HepG2 (cell line): ENCODE measurements at regions not wholly inside any gene's neighbourhood (a gene's known extent, or its start where the extent isn't known, plus 50 kb on each side); places are given as distances from the start of the nearest gene placed in this dataset.

Experiments used
- ATAC-seq: fragments of 200-7000 bp; cut with Tn5 transposase; 3 replicates; pipeline ENCODE4 v1.9.1; 2020; ENCODE audit warnings: mild to moderate bottlenecking, moderate library complexity
- BruUV-seq: library from RNA; stranded (reverse); fragments of 400-500 nt; replicated peaks from 2 replicates; lab custom pipeline; 2021; lab: Mats Ljungman, UMichigan
- CTCF ChIA-PET: fragments of 300-600 bp; formaldehyde crosslinking; extraction: SDS; loops from one replicate; lab custom pipeline; 2021; ENCODE audit warnings: low total read pairs, inconsistent platforms, low intra/inter-chr PET ratio; lab: Yijun Ruan, JAX
- POLR2A ChIA-PET: fragments of 350-600 bp; sonication (Branson Sonifier 250); formaldehyde crosslinking; loops from one replicate; lab custom pipeline; 2020; ENCODE audit warnings: antibody characterized with exemption, inconsistent platforms; lab: Yijun Ruan, JAX
- DNase-seq: peaks from one replicate; pipeline ENCODE4 v3.0.0-alpha.2; 2015; ENCODE audit warnings: low spot score
- FAIRE-seq: peaks from 3 replicates; lab custom pipeline; 2011; peaks lifted over from hg19 to GRCh38; lab: Jason Lieb, UNC
- H2AFZ ChIP-seq: one replicate; pipeline ENCODE4 v1.6.1; 2011; ENCODE audit warnings: low read length, inconsistent platforms
- H3K27ac ChIP-seq: fragments of 300-600 bp; 3 replicates; pipeline ENCODE4 v1.8.0; 2011; ENCODE audit warnings: mixed run types, mild to moderate bottlenecking, mixed read lengths, low read length, inconsistent platforms; ENCODE audit not compliant: insufficient read depth; ENCODE audit errors: extremely low read length
- H3K27me3 ChIP-seq, 2 experiments: fragments of 200-600 bp in 1 of 2; 2 replicates in 1 of 2; 3 replicates in 1 of 2; pipeline versions ENCODE4 v1.6.0 to v1.8.0; 2011; ENCODE audit warnings: low read length in 2 of 2, mild to moderate bottlenecking in 2 of 2, moderate library complexity in 2 of 2, inconsistent platforms in 1 of 2; ENCODE audit not compliant: insufficient read depth in 2 of 2, control insufficient read depth in 1 of 2
- H3K36me3 ChIP-seq, 2 experiments: fragments of 200-600 bp in 1 of 2; replicated peaks in 1 of 2; 2 replicates in 1 of 2; 3 replicates in 1 of 2; pipeline versions ENCODE4 v1.5.1 to v1.8.0; 2011; ENCODE audit warnings: low read length in 2 of 2, inconsistent platforms in 1 of 2; ENCODE audit not compliant: insufficient read depth in 2 of 2, control insufficient read depth in 1 of 2
- H3K4me1 ChIP-seq: 2 replicates; pipeline ENCODE4 v1.5.1; 2012; ENCODE audit warnings: low read length, inconsistent platforms; ENCODE audit not compliant: insufficient read depth
- H3K4me2 ChIP-seq: 2 replicates; pipeline ENCODE4 v1.6.0; 2011; ENCODE audit warnings: low read depth, low read length, inconsistent platforms
- H3K4me3 ChIP-seq, 3 experiments: fragments of 200-600 bp in 1 of 3; sonication (generic), shearing (Covaris generic) in 1 of 3; replicated peaks in 1 of 3; 2 replicates each; pipeline ENCODE4 v1.5.1; 2011 to 2016; ENCODE audit warnings: low read length in 3 of 3, inconsistent platforms in 2 of 3, low read depth in 2 of 3, mild to moderate bottlenecking in 2 of 3, control low read depth in 1 of 3, mixed read lengths in 1 of 3; ENCODE audit not compliant: insufficient read depth in 1 of 3
- H3K79me2 ChIP-seq: one replicate; pipeline ENCODE4 v1.6.1; 2011; ENCODE audit warnings: low read length, inconsistent platforms; ENCODE audit not compliant: insufficient read depth
- H3K9ac ChIP-seq: 2 replicates; pipeline ENCODE4 v1.6.0; 2011; ENCODE audit warnings: mild to moderate bottlenecking, low read depth, low read length, inconsistent platforms; ENCODE audit not compliant: insufficient read depth
- H3K9me3 ChIP-seq: 2 replicates; pipeline ENCODE4 v1.5.1; 2012; ENCODE audit warnings: mild to moderate bottlenecking, low read length
- H4K20me1 ChIP-seq: 2 replicates; pipeline ENCODE4 v1.6.0; 2011; ENCODE audit warnings: inconsistent platforms, mild to moderate bottlenecking, low read length, moderate library complexity; ENCODE audit not compliant: insufficient read depth
- SALL1 ChIP-seq: sonication (generic); formaldehyde crosslinking; IDR thresholded peaks from 2 replicates; pipeline ENCODE4 v1.8.0; 2022; ENCODE audit warnings: mild to moderate bottlenecking, missing genetic modification reagents
- ZNF207 ChIP-seq: fragments of 450-650 bp; IDR thresholded peaks from 2 replicates; pipeline ENCODE4 v1.6.1; 2016; ENCODE audit warnings: antibody characterized with exemption, borderline replicate concordance
- ZNF296 ChIP-seq: sonication (generic); formaldehyde crosslinking; conservative IDR thresholded peaks from 2 replicates; pipeline ENCODE4 v1.5.0; 2020; ENCODE audit warnings: mild to moderate bottlenecking, missing genetic modification reagents
- ZNF678 ChIP-seq: sonication (generic); formaldehyde crosslinking; IDR thresholded peaks from 2 replicates; pipeline ENCODE4 v1.4.0; 2020; ENCODE audit warnings: mild to moderate bottlenecking, missing genetic modification reagents
- in situ Hi-C: cut with HindIII; loops from 2 replicates; pipeline ENCODE4 v1.10.0; 2017; ENCODE audit warnings: low pct_unique_long_range_greater_than_20kb; ENCODE audit not compliant: extremely low pct_ligation_motif_present
- intact Hi-C: fragments of 100-400 bp; cut with micrococcal nuclease; formaldehyde crosslinking; loops from one replicate; pipeline ENCODE4 v1.10.0; 2022; ENCODE audit not compliant: unreplicated experiment
- TF ChIP-seq, protein P1 (sequence below): sonication (generic); formaldehyde crosslinking; IDR thresholded peaks from 2 replicates; pipeline ENCODE4 v1.4.0; 2020; ENCODE audit warnings: missing genetic modification reagents
- TF ChIP-seq, protein P2 (sequence below): sonication (generic); formaldehyde crosslinking; IDR thresholded peaks from 2 replicates; pipeline ENCODE4 v1.5.0; 2020; ENCODE audit warnings: missing genetic modification reagents
- TF ChIP-seq, protein P3 (sequence below): IDR thresholded peaks from 2 replicates; pipeline ENCODE4 v1.6.1; 2012; ENCODE audit warnings: inconsistent platforms
- TF ChIP-seq, protein P4 (sequence below): sonication (generic); formaldehyde crosslinking; conservative IDR thresholded peaks from 2 replicates; pipeline ENCODE4 v1.8.0; 2022; ENCODE audit warnings: mild to moderate bottlenecking, moderate library complexity, missing genetic modification reagents

DNA sequence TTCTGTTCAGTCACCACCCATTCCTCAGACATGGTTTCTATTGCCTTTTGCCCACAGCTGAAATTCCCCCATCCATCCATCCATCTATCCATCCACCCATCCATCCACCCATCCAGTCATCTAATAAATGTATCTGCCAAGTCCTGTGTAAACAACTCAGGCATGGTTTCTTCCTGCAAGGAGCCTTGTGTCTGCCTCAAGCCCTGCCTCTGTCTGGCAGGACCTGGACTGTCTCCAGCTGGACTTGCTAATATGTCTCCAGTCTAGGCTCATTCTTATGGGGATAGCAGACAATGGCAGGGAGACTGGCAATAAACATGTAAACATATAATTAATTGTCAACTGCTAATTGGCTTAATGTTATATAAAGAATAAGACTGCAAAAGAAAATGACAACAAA lies 64.7 kb upstream of the AMPD3 start:
- intact Hi-C loops (no loop called here), in situ Hi-C loops (no loop called here)
- ATAC-seq (no peak), FAIRE-seq (no peak), DNase-seq (no peak)
- Histone ChIP-seq H3K27me3 (peaks cover 0 to 32% of the 10 kb centered on the region in 2 experiments; a peak in 2 of 5 replicates), H4K20me1 (no peaks in the 10 kb centered on the region), H3K4me3 (no peak overlapping the region), H3K9ac (no peak overlapping the region), H3K4me1 (peaks cover 11% of the 10 kb centered on the region), H3K9me3 (no peaks in the 10 kb centered on the region), H3K4me2 (no peak overlapping the region)
- POLR2A ChIA-PET = no interaction called here
- TF ChIP-seq, protein P1, sequence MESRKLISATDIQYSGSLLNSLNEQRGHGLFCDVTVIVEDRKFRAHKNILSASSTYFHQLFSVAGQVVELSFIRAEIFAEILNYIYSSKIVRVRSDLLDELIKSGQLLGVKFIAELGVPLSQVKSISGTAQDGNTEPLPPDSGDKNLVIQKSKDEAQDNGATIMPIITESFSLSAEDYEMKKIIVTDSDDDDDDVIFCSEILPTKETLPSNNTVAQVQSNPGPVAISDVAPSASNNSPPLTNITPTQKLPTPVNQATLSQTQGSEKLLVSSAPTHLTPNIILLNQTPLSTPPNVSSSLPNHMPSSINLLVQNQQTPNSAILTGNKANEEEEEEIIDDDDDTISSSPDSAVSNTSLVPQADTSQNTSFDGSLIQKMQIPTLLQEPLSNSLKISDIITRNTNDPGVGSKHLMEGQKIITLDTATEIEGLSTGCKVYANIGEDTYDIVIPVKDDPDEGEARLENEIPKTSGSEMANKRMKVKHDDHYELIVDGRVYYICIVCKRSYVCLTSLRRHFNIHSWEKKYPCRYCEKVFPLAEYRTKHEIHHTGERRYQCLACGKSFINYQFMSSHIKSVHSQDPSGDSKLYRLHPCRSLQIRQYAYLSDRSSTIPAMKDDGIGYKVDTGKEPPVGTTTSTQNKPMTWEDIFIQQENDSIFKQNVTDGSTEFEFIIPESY (CRISPR knock-in tag) = no peak
- TF ChIP-seq, protein P2, sequence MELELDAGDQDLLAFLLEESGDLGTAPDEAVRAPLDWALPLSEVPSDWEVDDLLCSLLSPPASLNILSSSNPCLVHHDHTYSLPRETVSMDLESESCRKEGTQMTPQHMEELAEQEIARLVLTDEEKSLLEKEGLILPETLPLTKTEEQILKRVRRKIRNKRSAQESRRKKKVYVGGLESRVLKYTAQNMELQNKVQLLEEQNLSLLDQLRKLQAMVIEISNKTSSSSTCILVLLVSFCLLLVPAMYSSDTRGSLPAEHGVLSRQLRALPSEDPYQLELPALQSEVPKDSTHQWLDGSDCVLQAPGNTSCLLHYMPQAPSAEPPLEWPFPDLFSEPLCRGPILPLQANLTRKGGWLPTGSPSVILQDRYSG (CRISPR knock-in tag) = no peak
- TF ChIP-seq ZNF296 (no peak), ZNF207 (no peak), ZNF678 (CRISPR knock-in tag) (no peak), SALL1 (CRISPR knock-in tag) (no peak)
- TF ChIP-seq, protein P3, sequence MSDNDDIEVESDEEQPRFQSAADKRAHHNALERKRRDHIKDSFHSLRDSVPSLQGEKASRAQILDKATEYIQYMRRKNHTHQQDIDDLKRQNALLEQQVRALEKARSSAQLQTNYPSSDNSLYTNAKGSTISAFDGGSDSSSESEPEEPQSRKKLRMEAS = no peak
- TF ChIP-seq, protein P4, sequence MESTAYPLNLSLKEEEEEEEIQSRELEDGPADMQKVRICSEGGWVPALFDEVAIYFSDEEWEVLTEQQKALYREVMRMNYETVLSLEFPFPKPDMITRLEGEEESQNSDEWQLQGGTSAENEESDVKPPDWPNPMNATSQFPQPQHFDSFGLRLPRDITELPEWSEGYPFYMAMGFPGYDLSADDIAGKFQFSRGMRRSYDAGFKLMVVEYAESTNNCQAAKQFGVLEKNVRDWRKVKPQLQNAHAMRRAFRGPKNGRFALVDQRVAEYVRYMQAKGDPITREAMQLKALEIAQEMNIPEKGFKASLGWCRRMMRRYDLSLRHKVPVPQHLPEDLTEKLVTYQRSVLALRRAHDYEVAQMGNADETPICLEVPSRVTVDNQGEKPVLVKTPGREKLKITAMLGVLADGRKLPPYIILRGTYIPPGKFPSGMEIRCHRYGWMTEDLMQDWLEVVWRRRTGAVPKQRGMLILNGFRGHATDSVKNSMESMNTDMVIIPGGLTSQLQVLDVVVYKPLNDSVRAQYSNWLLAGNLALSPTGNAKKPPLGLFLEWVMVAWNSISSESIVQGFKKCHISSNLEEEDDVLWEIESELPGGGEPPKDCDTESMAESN (CRISPR knock-in tag) = no peak
- TF ChIP-seq, all 625 proteins: peak for 0
- H3K27ac ChIP-seq = no peak overlapping the region
- CTCF ChIA-PET = no interaction called here
- H3K36me3 ChIP-seq = no peaks in the 10 kb centered on the region
- no peaks in the 10 kb centered on the region for H3K79me2 ChIP-seq
- no peak overlapping the region for H2AFZ ChIP-seq
- no TSS peak for BruUV-seq
